PC-9 (cell line): ENCODE measurements at regions not wholly inside any gene's neighbourhood (a gene's known extent, or its start where the extent isn't known, plus 50 kb on each side); places are given as distances from the start of the nearest gene placed in this dataset.

ENCODE experiments used
- BruUV-seq: library from RNA; stranded (reverse); fragments of 400-500 nt; replicated peaks from 2 replicates; lab custom pipeline; 2021; lab: Mats Ljungman, UMichigan
- CTCF ChIA-PET: fragments of 300-600 bp; sonication (Branson Sonifier 250); formaldehyde crosslinking; loops from one replicate; lab custom pipeline; 2022; ENCODE audit warnings: antibody characterized with exemption; lab: Charles Lee
- POLR2A ChIA-PET: fragments of 300-600 bp; sonication (Branson Sonifier 250); formaldehyde crosslinking; loops from one replicate; lab custom pipeline; 2022; ENCODE audit warnings: antibody characterized with exemption; ENCODE audit not compliant: unreplicated experiment; lab: Charles Lee
- DNase-seq, 2 experiments: peaks; one replicate each; pipeline versions ENCODE4 v3.0.0 to v3.0.0-alpha.2; 2015 to 2022; ENCODE audit warnings: mixed read lengths in 1 of 2
- H2AFZ ChIP-seq: fragments of 200-600 bp; sonication (generic); 2 replicates; pipeline ENCODE4 v1.8.1; 2017; ENCODE audit warnings: antibody characterized with exemption
- H3F3A ChIP-seq: fragments of 200-600 bp; sonication (generic); 2 replicates; pipeline ENCODE4 v1.8.1; 2017; ENCODE audit warnings: antibody characterized with exemption, mild to moderate bottlenecking, low read depth; ENCODE audit not compliant: insufficient read depth
- H3K27ac ChIP-seq: fragments of 200-600 bp; sonication (generic); 2 replicates; pipeline ENCODE4 v1.6.1; 2016; ENCODE audit warnings: mixed run types
- H3K27me3 ChIP-seq: fragments of 200-600 bp; sonication (generic); 2 replicates; pipeline ENCODE4 v1.6.1; 2016; ENCODE audit warnings: low read depth, mixed run types; ENCODE audit not compliant: insufficient read depth
- H3K36me3 ChIP-seq: fragments of 200-600 bp; sonication (generic); 2 replicates; pipeline ENCODE4 v1.6.1; 2016; ENCODE audit warnings: low read depth, mixed run types
- H3K4me1 ChIP-seq: fragments of 200-600 bp; sonication (generic); replicated peaks from 2 replicates; pipeline ENCODE4 v1.6.1; 2016; ENCODE audit warnings: mixed run types; ENCODE audit not compliant: insufficient read depth
- H3K4me2 ChIP-seq: fragments of 200-600 bp; sonication (generic); 2 replicates; pipeline ENCODE4 v1.6.1; 2017; ENCODE audit warnings: mixed run types
- H3K4me3 ChIP-seq: fragments of 200-600 bp; sonication (generic); 2 replicates; pipeline ENCODE4 v1.6.1; 2016; ENCODE audit warnings: mixed run types
- H3K79me2 ChIP-seq: fragments of 200-600 bp; sonication (generic); 2 replicates; pipeline ENCODE4 v1.6.1; 2017; ENCODE audit warnings: low read depth, mixed run types
- H3K9me2 ChIP-seq: fragments of 200-600 bp; sonication (generic); 2 replicates; pipeline ENCODE4 v1.8.1; 2017; ENCODE audit warnings: mild to moderate bottlenecking; ENCODE audit not compliant: insufficient read depth
- H3K9me3 ChIP-seq: fragments of 200-600 bp; sonication (generic); 2 replicates; pipeline ENCODE4 v1.8.1; 2016; ENCODE audit warnings: low read depth; ENCODE audit not compliant: insufficient read depth
- H4K20me1 ChIP-seq: fragments of 200-600 bp; sonication (generic); 2 replicates; pipeline ENCODE4 v1.8.1; 2017; ENCODE audit not compliant: insufficient read depth
- EZH2 ChIP-seq: fragments of 200-600 bp; sonication (generic); IDR thresholded peaks from 2 replicates; pipeline ENCODE4 v1.8.0; 2017; ENCODE audit warnings: antibody characterized with exemption, low read depth
- intact Hi-C: fragments of 100-400 bp; cut with micrococcal nuclease; formaldehyde crosslinking; loops from one replicate; pipeline ENCODE4 v1.10.0; 2022; ENCODE audit not compliant: unreplicated experiment
- TF ChIP-seq, protein P1 (sequence below): fragments of 200-600 bp; sonication (generic); conservative IDR thresholded peaks from 2 replicates; pipeline ENCODE4 v1.6.1; 2017; ENCODE audit warnings: mixed run types, antibody characterized with exemption, mild to moderate bottlenecking, moderate library complexity

DNA sequence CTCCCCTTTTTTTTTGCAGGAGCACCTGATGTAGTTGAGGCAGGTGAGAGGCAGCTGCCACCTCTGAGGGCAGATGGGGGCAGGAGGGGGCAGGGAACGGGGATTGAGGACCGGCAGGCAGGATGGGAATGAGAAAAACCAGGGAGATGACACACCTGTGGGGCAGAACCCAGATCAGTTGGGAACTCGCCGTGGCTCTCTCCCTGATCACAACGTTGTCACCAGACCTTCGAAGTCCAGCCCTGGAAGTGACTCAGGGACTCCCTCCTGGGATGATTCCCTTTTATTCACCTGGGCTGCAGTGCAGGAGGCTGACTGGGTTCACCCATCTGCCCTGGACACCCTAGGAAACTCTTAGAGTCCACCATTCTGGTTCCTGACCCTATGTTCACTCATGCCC, 127.2 kb downstream of the MXRA5 start:
- BruUV-seq, result no TSS peak
- Histone ChIP-seq H3K4me1 (no peaks in the 10 kb centered on the region), H3K27ac (no peak overlapping the region), H3K4me3 (no peak overlapping the region), H2AFZ (no peak overlapping the region), H3K36me3 (no peaks in the 10 kb centered on the region), H4K20me1 (no peaks in the 10 kb centered on the region), H3K9me2 (no peaks in the 10 kb centered on the region), H3F3A (no peaks in the 10 kb centered on the region), H3K79me2 (no peaks in the 10 kb centered on the region), H3K9me3 (no peaks in the 10 kb centered on the region), H3K27me3 (peaks cover 36% of the 10 kb centered on the region), H3K4me2 (no peak overlapping the region)
- ChIA-PET POLR2A (no interaction called here), CTCF (no interaction called here)
- TF ChIP-seq, protein P1, sequence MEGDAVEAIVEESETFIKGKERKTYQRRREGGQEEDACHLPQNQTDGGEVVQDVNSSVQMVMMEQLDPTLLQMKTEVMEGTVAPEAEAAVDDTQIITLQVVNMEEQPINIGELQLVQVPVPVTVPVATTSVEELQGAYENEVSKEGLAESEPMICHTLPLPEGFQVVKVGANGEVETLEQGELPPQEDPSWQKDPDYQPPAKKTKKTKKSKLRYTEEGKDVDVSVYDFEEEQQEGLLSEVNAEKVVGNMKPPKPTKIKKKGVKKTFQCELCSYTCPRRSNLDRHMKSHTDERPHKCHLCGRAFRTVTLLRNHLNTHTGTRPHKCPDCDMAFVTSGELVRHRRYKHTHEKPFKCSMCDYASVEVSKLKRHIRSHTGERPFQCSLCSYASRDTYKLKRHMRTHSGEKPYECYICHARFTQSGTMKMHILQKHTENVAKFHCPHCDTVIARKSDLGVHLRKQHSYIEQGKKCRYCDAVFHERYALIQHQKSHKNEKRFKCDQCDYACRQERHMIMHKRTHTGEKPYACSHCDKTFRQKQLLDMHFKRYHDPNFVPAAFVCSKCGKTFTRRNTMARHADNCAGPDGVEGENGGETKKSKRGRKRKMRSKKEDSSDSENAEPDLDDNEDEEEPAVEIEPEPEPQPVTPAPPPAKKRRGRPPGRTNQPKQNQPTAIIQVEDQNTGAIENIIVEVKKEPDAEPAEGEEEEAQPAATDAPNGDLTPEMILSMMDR, result no peak
- TF ChIP-seq EZH2, result no peak
- DNase-seq, result no peak
- intact Hi-C loops, result no loop called here

DNA sequence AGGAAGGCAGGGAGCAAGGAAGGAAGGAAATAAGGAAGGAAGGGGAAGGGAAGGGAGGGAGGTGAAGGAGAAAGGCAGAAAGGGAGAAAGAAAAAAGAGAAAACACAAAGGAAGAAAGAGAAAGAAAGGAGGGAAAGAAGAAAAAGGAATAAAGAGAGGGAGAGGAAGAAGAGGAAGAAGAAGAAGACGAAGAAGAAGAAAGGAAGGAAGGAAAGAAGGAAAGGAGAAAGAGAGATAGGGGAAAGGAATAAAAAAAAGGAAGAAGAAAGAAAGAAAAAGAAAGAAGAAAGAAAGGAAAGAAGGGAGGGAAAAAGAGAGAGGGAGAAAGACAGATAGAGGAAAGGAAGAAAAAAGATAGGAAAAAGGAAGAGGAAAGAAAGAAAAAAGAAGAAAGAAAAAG, 128.0 kb downstream of the MXRA5 start:
- Histone ChIP-seq H3K27ac (no peak overlapping the region), H3K9me2 (no peaks in the 10 kb centered on the region), H3K4me1 (no peaks in the 10 kb centered on the region), H3K4me2 (no peak overlapping the region), H2AFZ (no peak overlapping the region), H3K9me3 (no peaks in the 10 kb centered on the region), H3K4me3 (no peak overlapping the region), H3K36me3 (no peaks in the 10 kb centered on the region), H3K27me3 (peaks cover 38% of the 10 kb centered on the region), H3F3A (no peaks in the 10 kb centered on the region), H3K79me2 (no peaks in the 10 kb centered on the region), H4K20me1 (no peaks in the 10 kb centered on the region)
- no peak for DNase-seq
- intact Hi-C loops, result no loop called here
- ChIA-PET POLR2A (no interaction called here), CTCF (no interaction called here)
- TF ChIP-seq EZH2, result no peak
- TF ChIP-seq, protein P1, result no peak
- no TSS peak for BruUV-seq

DNA sequence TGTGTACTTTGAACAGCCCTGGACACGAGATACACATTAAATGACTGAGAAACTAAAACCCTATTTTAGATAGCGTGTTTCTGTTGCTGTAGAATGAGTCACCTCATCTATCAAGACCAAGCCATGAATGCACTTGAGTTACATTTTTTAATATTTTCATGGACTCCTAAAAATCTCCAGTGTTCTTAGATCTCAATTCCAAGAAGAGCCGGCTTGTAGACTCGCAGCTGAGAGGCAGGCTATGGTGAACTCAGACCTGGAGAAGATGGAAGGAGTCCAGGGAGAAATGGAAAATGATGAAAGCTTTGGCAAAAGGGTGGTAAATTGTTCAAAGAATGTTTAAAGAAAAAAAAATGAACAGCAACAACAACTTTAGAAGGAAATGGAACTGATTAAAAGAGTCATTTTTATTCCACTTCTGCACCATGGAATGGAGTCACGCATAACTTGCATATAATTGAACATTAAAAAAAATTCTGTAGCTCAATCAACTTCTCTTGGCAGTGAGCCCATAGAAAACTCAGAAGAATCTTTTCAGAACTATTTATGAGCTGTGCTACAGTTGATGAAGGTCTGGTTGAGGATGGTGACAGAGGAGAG, 129.8 kb downstream of the MXRA5 start:
- Histone ChIP-seq H3F3A (no peaks in the 10 kb centered on the region), H3K36me3 (no peaks in the 10 kb centered on the region), H3K9me2 (no peaks in the 10 kb centered on the region), H3K4me2 (no peak overlapping the region), H4K20me1 (no peaks in the 10 kb centered on the region), H3K9me3 (no peaks in the 10 kb centered on the region), H3K4me1 (no peaks in the 10 kb centered on the region), H3K27ac (no peak overlapping the region), H3K27me3 (peaks cover 22% of the 10 kb centered on the region), H2AFZ (no peak overlapping the region), H3K4me3 (no peak overlapping the region), H3K79me2 (no peaks in the 10 kb centered on the region)
- intact Hi-C loops, result no loop called here
- POLR2A ChIA-PET, result no interaction called here
- TF ChIP-seq, protein P1, result no peak
- no peak for TF ChIP-seq EZH2
- BruUV-seq, result no TSS peak
- no peak for DNase-seq
- CTCF ChIA-PET, result no interaction called here
